ENCODE measurements at regions not wholly inside any gene's neighbourhood (a gene's known extent, or its start where the extent isn't known, plus 50 kb on each side); places are given as distances from the start of the nearest gene placed in this dataset.
A peak's percentile ranks its signal among the peaks of the same experiment; 100 is the strongest.

DNA sequence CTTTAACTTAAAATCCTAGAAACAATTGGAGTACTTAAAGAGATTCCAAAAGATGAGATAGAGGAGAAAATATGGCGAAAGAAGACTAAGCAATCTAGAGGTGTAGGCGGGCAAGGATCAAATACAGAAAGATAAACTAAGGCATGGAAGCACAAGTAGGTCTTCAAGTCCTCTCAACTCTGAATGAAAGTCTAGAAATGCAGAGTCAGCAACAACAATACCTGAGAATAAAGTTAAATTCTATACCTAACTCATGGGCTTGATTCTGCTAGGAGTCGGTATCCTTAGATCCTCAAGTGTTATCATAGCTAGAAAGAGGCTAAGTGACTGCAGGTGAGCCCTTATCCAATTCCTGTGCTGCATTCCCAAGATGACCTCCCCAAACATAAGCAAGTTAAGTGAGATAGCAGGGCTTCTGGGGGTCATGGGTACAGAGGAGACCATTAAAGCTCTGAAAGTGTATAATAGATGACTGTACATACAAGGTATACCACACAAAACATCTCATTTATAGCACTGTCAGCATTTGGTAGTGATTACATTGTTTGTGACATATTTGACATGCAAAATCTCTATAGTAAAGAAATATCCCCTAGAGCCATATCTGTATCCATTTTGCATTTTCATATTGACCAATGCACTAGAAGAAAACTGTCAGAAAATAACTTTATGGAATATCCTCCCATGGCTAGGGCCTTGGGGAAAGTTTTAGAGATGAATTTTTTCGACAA is 82.5 kb upstream of the ARID2 start:
- Histone ChIP-seq H3K9me3 (replicated peaks) (no peaks in the 10 kb centered on the region), H3K4me1 (no peaks in the 10 kb centered on the region), H3K27me3 (no peaks in the 10 kb centered on the region), H3K36me3 (no peaks in the 10 kb centered on the region), H3K4me3 (no peak overlapping the region), H3K27ac (no peak overlapping the region)
- no peak for DNase-seq

DNA sequence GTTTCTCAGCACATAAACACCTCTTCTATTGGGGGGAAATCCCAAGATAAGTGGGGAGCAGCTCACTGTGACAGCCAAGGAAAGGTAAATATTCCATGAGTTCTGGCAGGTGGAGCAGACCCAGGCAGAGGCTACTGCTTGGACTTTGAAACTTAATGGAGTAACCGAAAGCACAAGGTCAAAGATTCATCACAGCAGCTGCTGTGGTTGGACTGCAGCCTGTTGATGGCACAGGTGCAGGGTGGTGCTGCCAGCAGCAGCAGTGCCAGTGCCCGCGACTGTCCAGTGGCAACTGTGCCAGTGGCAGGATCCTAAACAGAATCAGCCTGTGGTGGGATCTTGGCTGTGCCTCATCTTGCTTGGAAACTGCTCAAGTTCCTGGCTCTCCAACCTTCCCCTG is 81.4 kb upstream of the ARID2 start:
- peak; percentile 5 to 21 for DNase-seq
- H3K9me3 ChIP-seq (replicated peaks) = no peaks in the 10 kb centered on the region
- no peaks in the 10 kb centered on the region for H3K27me3 ChIP-seq
- H3K36me3 ChIP-seq = no peaks in the 10 kb centered on the region
- H3K4me1 ChIP-seq = no peaks in the 10 kb centered on the region
- no peak overlapping the region for H3K27ac ChIP-seq
- H3K4me3 ChIP-seq = no peak overlapping the region

DNA sequence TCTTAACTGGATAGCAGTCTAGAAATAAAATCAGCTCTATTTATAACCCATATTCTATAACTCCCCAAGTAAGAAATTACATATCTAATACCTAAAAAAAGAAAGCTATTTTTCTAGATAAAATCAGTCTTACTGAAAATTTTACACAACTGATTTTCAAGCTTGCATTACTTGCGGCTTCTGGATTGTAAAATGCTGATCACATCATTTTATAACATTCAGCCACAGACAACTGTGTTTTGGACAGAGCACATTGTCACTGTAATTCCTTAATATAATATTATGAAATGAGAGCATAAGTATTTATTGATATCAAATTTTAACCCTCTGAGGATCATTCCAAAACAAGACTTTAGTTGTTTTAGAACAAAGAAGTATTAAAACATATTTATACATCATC is 78.5 kb upstream of the ARID2 start:
- Histone ChIP-seq H3K4me3 (no peak overlapping the region), H3K27ac (no peak overlapping the region), H3K9me3 (replicated peaks) (no peaks in the 10 kb centered on the region), H3K27me3 (no peaks in the 10 kb centered on the region), H3K4me1 (no peaks in the 10 kb centered on the region), H3K36me3 (no peaks in the 10 kb centered on the region)
- no peak for DNase-seq

DNA sequence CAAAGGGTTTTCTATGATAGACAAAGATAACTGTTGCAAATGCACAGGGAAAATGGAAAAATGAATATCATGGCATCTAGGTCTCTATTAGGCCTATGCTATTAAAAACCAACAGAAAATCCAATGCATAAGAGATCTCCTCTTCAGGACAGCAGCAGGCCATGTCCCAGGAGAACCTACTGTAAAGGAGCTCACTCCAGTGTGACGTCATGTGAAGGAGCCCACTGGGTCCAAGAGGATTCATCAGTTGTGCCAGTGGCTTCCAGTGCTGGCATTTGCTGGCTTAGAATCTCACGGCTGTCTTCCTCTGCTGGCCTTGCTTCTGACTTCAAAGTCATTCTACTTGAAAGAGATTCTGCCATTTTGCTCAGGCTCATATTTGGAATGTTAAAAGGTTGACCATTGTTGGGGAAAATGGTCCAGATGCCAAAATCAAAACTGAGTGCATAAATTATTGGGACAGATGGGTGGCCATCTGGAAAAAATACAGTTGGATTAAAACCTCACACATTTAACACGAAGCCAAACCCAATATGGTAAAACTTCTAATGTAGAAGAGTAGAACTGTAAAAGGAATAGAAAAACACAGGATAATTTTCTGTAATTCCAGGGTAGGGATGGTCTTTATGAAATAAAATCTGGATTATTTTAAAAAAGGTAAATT is 75.4 kb upstream of the ARID2 start:
- Histone ChIP-seq H3K4me1 (no peaks in the 10 kb centered on the region), H3K4me3 (no peak overlapping the region), H3K9me3 (replicated peaks) (no peaks in the 10 kb centered on the region), H3K27ac (no peak overlapping the region), H3K36me3 (no peaks in the 10 kb centered on the region), H3K27me3 (no peaks in the 10 kb centered on the region)
- no peak for DNase-seq

DNA sequence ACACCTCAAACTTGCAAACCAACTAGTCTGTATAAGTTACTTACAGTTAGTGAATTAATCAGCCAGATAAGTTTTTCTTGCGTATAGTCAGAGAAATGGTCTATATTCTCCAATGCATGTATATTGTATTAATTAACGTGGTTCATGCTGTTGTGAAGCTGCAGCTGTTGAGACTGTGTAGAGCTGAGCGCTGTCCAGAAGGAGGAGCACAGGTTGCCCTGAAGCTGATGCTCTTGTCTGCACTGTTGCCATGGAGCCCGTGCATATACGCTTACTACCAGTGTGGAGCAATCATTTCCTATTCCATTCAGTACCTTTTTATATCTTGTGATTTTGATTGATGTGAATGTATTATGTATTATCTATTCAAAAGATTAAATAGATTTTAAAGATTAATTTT is 74.3 kb upstream of the ARID2 start:
- H3K4me1 ChIP-seq = no peaks in the 10 kb centered on the region
- no peak overlapping the region for H3K27ac ChIP-seq
- H3K36me3 ChIP-seq = no peaks in the 10 kb centered on the region
- no peaks in the 10 kb centered on the region for H3K27me3 ChIP-seq
- H3K4me3 ChIP-seq = no peak overlapping the region
- peak in 1 of 2 experiments; percentile 26 for DNase-seq
- H3K9me3 ChIP-seq (replicated peaks) = no peaks in the 10 kb centered on the region

DNA sequence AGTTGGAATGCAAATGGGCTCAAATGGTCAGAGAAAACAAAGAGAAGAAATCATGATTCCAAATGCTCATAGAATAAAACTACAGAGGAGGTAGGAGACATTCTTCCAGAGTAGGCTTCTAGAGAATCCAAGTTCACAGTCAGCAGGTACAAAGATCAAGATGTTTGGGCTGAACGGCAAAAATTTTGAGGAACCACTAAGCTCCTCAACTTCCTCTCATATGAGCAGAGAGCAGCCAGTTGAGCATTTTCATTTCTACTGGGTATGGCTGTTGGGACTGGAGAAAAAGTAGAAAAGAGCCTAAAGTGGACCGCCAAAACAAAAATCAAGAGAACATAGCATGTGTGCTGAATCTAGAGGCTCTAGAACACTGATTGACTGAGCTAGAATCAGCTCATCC is 73.8 kb upstream of the ARID2 start:
- Histone ChIP-seq H3K27ac (no peak overlapping the region), H3K36me3 (no peaks in the 10 kb centered on the region), H3K9me3 (replicated peaks) (no peaks in the 10 kb centered on the region), H3K27me3 (no peaks in the 10 kb centered on the region), H3K4me3 (no peak overlapping the region), H3K4me1 (no peaks in the 10 kb centered on the region)
- no peak for DNase-seq

DNA sequence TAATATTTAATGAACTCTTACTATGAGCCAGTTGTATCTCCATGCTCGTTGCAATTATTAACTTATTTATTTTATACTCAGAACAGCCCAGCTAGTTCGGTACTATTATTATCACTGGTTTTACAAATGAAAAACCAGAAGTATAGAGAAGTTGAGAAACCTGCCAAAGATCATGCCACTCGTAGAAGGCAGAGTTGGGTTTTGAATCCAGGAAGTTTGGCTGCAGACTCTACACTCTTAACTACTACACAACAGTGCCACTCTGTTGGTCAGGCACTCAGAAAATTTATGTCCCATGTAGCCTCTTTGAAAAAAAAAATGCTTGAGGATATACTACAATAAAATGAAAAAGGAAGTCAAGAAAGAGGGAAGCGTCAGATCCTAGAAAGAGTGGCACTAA is 71.5 kb upstream of the ARID2 start:
- no peak for DNase-seq
- Histone ChIP-seq H3K9me3 (replicated peaks) (no peaks in the 10 kb centered on the region), H3K27me3 (no peaks in the 10 kb centered on the region), H3K4me1 (no peaks in the 10 kb centered on the region), H3K36me3 (no peaks in the 10 kb centered on the region), H3K4me3 (no peak overlapping the region), H3K27ac (no peak overlapping the region)

DNA sequence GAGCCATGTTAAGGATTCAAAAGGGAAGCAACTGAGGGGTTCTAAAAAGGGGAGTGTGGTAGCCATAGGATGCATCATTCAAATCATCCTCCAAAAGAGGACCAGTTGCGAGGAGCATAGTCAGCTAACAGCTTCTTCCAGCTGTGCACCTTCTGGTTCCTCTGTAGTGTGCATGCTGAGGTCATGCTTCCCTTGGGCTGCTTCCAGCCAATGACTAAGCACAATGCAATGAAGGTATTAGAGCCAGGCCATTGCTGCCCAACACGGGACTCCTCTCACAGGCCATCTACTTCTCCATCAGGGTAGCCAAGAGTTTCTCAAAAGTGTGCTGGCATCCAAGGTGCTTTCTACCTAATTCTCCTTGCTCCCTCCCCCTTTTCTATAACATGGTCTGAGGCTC is 69.2 kb upstream of the ARID2 start:
- Histone ChIP-seq H3K36me3 (no peaks in the 10 kb centered on the region), H3K27me3 (no peaks in the 10 kb centered on the region; the same call in 1 of the 2 replicates), H3K9me3 (replicated peaks) (no peaks in the 10 kb centered on the region), H3K4me3 (no peak overlapping the region), H3K4me1 (no peaks in the 10 kb centered on the region), H3K27ac (no peak overlapping the region)
- DNase-seq = peak; percentile 45 to 48

DNA sequence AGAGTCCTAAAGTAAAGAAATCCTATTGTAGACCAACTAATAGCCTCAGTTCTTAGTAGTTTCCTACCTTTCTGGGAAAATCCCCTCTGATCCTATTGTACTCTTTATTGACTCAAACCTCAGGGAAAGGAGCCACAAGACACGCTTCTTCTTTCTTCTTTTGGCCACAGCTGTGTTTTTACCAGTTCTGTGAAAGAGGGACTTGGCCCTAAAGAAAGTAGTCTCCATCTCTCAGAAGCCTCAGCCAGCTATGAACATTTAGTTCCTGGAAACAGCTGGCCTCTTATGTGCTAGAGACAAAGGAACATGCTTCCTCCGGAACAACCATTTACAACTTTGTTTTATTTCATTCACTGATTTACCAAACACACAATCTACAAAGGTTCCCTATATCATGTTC is 66.1 kb upstream of the ARID2 start:
- no peaks in the 10 kb centered on the region for H3K4me1 ChIP-seq
- no peaks in the 10 kb centered on the region for H3K36me3 ChIP-seq
- no peaks in the 10 kb centered on the region; the same call in 1 of the 2 replicates for H3K27me3 ChIP-seq
- no peak overlapping the region for H3K27ac ChIP-seq
- H3K9me3 ChIP-seq (replicated peaks) = no peaks in the 10 kb centered on the region
- no peak for DNase-seq
- no peak overlapping the region for H3K4me3 ChIP-seq

DNA sequence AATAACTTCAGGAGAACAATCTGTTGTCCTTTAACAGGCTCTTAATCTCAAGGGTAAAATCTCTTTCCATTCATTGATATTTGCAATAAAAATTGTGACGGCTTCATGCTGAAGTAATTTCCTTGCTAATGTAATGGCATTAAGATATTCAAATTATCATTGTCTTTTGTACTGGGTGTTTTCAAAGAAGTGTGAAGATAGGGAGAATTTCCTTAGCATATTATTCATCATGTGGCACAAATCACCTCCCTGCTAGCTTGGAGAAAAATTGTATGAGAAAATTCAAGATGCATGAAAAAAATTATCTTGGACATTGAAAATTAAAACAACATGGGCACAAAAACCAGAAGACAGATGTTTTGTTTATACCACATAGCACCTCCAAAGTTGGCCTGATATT is 63.6 kb upstream of the ARID2 start:
- H3K27ac ChIP-seq = no peak overlapping the region
- no peaks in the 10 kb centered on the region for H3K36me3 ChIP-seq
- no peaks in the 10 kb centered on the region; the same call in 1 of the 2 replicates for H3K27me3 ChIP-seq
- H3K9me3 ChIP-seq (replicated peaks) = no peaks in the 10 kb centered on the region
- no peak for DNase-seq
- H3K4me1 ChIP-seq = no peaks in the 10 kb centered on the region
- H3K4me3 ChIP-seq = no peak overlapping the region

DNA sequence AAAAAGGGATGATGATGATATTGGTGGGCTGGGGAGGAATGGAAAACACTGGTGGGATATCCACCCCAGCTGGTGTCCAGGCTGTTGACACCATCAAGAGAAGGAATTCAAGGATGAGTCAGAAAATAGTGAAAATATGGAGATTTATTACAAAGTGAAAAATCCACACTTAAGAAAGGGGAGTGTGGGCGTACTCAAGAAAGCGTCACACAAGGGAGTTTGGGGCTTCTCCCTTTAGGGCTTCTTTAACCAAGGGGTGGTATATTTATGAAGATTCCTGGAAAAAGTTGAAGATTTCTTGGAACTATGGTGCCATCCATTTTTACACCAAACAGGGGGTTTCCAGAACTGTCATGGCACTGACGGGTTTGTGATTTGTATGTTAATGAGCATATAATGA is 63.1 kb upstream of the ARID2 start:
- Histone ChIP-seq H3K4me1 (no peaks in the 10 kb centered on the region), H3K4me3 (no peak overlapping the region), H3K27me3 (no peaks in the 10 kb centered on the region; the same call in 1 of the 2 replicates), H3K9me3 (replicated peaks) (no peaks in the 10 kb centered on the region), H3K27ac (no peak overlapping the region), H3K36me3 (no peaks in the 10 kb centered on the region)
- no peak for DNase-seq

DNA sequence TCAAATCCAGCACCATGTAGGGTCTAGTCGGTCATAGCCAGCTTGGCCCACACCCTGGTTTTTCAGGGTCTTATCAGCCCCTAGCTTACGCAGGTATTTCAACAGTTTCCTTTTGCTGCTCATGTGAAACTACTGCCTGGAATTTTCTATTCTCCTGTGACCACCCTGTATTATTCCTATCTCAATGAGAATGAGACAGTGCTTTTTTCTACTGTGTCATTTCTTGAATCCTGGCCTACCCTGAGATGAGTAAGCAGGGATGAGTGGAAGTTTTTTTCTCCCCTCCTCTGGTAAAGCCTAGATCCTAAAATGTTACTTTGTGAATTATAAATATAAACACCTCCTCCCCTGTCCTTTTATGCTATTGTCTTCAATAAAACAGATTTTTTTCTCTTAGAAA is 62.7 kb upstream of the ARID2 start:
- Histone ChIP-seq H3K4me1 (no peaks in the 10 kb centered on the region), H3K27ac (no peak overlapping the region), H3K27me3 (no peaks in the 10 kb centered on the region; the same call in 1 of the 2 replicates), H3K36me3 (no peaks in the 10 kb centered on the region), H3K9me3 (replicated peaks) (no peaks in the 10 kb centered on the region), H3K4me3 (no peak overlapping the region)
- no peak for DNase-seq

DNA sequence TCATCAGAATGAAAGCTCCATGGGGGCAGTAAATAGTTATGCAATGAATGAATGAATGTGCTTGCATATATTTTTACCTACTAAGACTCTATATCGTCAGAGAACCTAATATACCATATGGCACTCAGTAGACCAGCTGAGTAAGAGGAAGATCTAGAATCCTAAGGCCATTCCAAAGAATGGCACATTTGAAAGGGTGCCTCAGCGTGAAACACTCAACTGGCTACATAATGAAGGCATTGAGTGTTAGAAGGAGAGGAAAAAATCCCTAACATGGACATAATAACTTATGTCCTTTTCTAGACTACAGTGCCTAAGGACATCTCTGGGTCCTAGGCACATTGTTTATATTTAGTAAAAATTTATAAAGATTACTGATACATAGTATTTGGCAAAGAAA is 61.7 kb upstream of the ARID2 start:
- H3K27ac ChIP-seq = no peak overlapping the region
- no peak for DNase-seq
- H3K27me3 ChIP-seq = no peaks in the 10 kb centered on the region; the same call in 1 of the 2 replicates
- H3K9me3 ChIP-seq (replicated peaks) = no peaks in the 10 kb centered on the region
- no peak overlapping the region for H3K4me3 ChIP-seq
- no peaks in the 10 kb centered on the region for H3K36me3 ChIP-seq
- no peaks in the 10 kb centered on the region for H3K4me1 ChIP-seq

DNA sequence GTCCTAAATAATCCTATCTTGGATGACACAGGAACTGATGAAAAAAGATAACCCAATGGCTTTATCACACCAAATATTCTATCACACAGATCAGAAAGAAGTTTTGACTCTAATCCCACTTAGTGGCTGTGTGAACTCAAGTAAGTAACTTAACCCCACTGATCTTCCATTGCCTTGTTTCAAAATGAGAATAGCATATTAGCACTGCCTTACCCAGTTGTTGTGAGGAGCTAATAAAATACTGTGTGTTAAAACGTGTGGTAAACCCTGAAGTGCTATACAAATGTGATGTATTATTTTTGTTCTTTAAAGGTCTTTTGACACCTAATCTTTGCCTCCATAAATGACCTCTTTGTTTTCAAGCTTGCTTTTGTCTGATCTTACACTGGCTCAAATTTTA is 60.9 kb upstream of the ARID2 start:
- Histone ChIP-seq H3K4me1 (no peaks in the 10 kb centered on the region), H3K27me3 (no peaks in the 10 kb centered on the region; the same call in 1 of the 2 replicates), H3K27ac (no peak overlapping the region), H3K36me3 (no peaks in the 10 kb centered on the region), H3K4me3 (no peak overlapping the region), H3K9me3 (replicated peaks) (no peaks in the 10 kb centered on the region)
- no peak for DNase-seq

DNA sequence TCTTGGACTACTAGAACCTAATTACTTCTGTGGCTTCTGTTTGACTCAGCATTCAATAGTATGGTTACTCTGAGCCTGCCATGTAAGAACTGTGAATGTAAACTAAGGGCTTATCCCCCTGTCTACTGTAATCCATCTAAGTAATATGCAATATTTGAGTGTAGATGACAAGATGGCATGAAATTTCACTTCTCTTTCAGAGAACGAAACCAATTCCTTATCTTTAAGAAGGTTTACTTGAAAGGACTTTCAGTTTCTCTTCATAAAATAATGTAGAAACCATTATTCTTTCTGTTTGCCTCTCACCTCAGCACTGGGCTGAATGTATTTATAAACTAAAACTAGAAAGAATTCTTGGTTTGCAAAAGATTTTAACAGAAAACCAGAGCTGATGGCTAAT is 60.4 kb upstream of the ARID2 start:
- H3K9me3 ChIP-seq (replicated peaks) = no peaks in the 10 kb centered on the region
- no peak for DNase-seq
- no peak overlapping the region for H3K4me3 ChIP-seq

DNA sequence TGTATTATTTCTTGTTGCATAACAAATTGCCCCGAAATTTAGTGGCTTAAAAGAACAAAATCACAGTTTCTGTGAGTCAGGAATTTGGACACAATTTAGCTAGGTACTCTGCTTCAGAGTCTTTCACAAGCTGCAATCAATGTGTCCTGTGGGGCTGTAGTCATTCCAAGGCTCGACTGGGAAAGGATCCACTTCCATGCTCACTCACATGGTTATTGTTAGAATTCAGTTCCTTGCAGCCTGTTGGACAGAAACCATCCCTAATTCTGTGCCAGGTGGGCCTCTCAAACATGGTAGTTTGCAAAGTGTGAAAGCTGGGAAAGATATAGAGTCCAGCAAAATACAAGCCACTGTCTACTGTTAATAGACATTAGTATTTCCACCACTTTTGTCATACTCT is 59.7 kb upstream of the ARID2 start:
- H3K9me3 ChIP-seq (replicated peaks) = no peaks in the 10 kb centered on the region
- H3K36me3 ChIP-seq = no peaks in the 10 kb centered on the region
- no peaks in the 10 kb centered on the region for H3K27me3 ChIP-seq
- H3K4me3 ChIP-seq = no peak overlapping the region
- no peak overlapping the region for H3K27ac ChIP-seq
- no peaks in the 10 kb centered on the region for H3K4me1 ChIP-seq
- no peak for DNase-seq

More for the DNA sequence above, 60.4 kb upstream of the ARID2 start:
- no peaks in the 10 kb centered on the region for H3K36me3 ChIP-seq
- H3K27ac ChIP-seq = no peak overlapping the region
- H3K27me3 ChIP-seq = no peaks in the 10 kb centered on the region
- H3K4me1 ChIP-seq = no peaks in the 10 kb centered on the region

Measured in SJCRH30 (cell line).